Body of pancreas (tissue), 4 donors: ENCODE measurements at regions not wholly inside any gene's neighbourhood (a gene's known extent, or its start where the extent isn't known, plus 50 kb on each side); places are given as distances from the start of the nearest gene placed in this dataset.
"Not testable (repeated sequence)": the region's sequence is repeated elsewhere in the genome, so short reads cannot be mapped to it uniquely, and the experiment has no call there.

Experiments used
- POLR2A ChIP-seq, 3 donors: fragments of 450-650 bp; IDR thresholded peaks; one replicate each; pipeline ENCODE4 v1.6.1; 2016; ENCODE audit warnings: antibody characterized with exemption in 3 of 3, mild to moderate bottlenecking in 2 of 3
- TF ChIP-seq, protein P1 (sequence below), 7 experiments: fragments of 450-650 bp in 4 of 7; fragments of 200-600 bp in 3 of 7; sonication (generic) in 3 of 7; IDR thresholded peaks; one replicate each; pipeline ENCODE4 v1.5.1; 2016 to 2019; ENCODE audit warnings: antibody characterized with exemption in 7 of 7

DNA sequence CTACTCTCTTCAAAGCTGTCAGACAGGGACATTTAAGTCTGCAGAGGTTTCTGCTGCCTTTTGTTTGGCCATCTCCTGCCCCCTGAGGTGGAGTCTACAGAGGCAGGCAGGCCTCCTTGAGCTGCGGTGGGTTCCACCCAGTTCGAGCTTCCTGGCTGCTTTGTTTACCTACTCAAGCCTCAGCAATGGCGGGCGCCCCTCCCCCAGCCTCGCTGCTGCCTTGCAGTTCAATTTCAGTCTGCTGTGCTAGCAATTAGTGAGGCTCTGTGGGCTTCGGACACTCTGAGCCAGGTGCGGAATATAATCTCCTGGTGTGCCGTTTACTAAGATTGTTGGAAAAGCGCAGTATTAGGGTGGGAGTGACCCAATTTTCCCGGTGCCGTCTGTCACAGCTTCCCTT is 86.0 kb downstream of the MSTN start:
- TF ChIP-seq POLR2A (IDR thresholded peaks at IDR 0.05), result not testable (repeated sequence)
- TF ChIP-seq, protein P1, sequence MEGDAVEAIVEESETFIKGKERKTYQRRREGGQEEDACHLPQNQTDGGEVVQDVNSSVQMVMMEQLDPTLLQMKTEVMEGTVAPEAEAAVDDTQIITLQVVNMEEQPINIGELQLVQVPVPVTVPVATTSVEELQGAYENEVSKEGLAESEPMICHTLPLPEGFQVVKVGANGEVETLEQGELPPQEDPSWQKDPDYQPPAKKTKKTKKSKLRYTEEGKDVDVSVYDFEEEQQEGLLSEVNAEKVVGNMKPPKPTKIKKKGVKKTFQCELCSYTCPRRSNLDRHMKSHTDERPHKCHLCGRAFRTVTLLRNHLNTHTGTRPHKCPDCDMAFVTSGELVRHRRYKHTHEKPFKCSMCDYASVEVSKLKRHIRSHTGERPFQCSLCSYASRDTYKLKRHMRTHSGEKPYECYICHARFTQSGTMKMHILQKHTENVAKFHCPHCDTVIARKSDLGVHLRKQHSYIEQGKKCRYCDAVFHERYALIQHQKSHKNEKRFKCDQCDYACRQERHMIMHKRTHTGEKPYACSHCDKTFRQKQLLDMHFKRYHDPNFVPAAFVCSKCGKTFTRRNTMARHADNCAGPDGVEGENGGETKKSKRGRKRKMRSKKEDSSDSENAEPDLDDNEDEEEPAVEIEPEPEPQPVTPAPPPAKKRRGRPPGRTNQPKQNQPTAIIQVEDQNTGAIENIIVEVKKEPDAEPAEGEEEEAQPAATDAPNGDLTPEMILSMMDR (IDR thresholded peaks at IDR 0.05), result not testable (repeated sequence)
